ENCODE measurements at regions not wholly inside any gene's neighbourhood (a gene's known extent, or its start where the extent isn't known, plus 50 kb on each side); places are given as distances from the start of the nearest gene placed in this dataset.

GRCh38 chr5:39521098-39521860, 96.5 kb upstream of the DAB2 start:
- no peak for TF ChIP-seq CTCF (IDR thresholded peaks at IDR 0.05)
- TF ChIP-seq POLR2A (IDR thresholded peaks at IDR 0.05), result no peak

All from testis (tissue), 2 donors.